Stimulated activated CD4-positive, alpha-beta T cell treated with anti-CD3 and anti-CD28 coated beads, Interleukin-12 subunit alpha, Interleukin-12 subunit beta, amount 100 ng/mL, for 4 hours (primary cell): ENCODE measurements at regions not wholly inside any gene's neighbourhood (a gene's known extent, or its start where the extent isn't known, plus 50 kb on each side); places are given as distances from the start of the nearest gene placed in this dataset.

Source experiments
- DNase-seq: peaks from one replicate; pipeline ENCODE4 v3.0.0-alpha.2; 2020

DNA sequence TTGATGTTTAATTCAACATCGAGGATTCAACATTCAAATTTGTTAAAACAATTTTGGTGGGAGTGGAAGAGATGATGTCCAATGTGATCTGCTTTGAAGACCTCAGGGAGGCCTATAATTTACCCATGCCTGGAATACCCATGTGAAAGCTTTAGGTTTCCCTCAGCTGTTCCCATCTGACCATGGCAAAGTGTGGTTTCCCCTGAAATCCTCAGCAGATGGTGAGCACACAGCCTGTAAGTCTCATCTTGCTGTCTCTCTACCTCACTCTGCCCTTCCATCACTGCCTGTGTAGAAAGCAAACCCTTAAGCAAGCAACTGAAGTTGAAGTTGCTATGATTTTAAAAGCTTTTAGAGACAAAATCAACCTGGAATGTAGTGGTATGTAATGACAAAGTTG is 80.1 kb upstream of the ATF3 start:
- no peak for DNase-seq

- no peak for DNase-seq
Measured at GRCh38 chr1:212529211-212529741, 79.3 kb upstream of the ATF3 start.

GRCh38 chr1:212531267-212531666 is 77.3 kb upstream of the ATF3 start:
- DNase-seq: no peak

- DNase-seq: no peak
Measured at GRCh38 chr1:212531796-212532195, 76.8 kb upstream of the ATF3 start.

GRCh38 chr1:212532469-212533147 is 76.0 kb upstream of the ATF3 start:
- no peak for DNase-seq

- no peak for DNase-seq
Measured at GRCh38 chr1:212533148-212533517, 75.4 kb upstream of the ATF3 start.

GRCh38 chr1:212536586-212536985 is 72.0 kb upstream of the ATF3 start:
- DNase-seq: no peak

DNA sequence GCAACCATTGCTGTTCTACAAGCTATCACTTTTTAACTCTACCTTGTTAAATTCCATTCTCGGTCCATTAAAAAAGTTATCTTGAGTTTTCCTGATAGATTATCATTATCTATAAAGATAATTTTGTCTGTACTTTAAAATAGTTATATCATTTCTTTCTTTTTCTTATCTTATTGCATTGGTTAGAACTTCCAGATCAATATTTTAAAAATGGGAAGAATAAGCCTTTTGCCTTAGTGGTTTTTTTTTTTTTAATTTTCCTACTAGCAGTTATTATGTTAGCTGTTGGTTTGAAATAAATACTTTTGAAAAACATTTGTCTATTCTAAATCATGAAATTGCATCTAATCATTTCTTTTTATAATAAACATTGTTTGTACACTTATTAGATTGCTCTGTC is 71.0 kb upstream of the ATF3 start:
- DNase-seq: no peak

DNA sequence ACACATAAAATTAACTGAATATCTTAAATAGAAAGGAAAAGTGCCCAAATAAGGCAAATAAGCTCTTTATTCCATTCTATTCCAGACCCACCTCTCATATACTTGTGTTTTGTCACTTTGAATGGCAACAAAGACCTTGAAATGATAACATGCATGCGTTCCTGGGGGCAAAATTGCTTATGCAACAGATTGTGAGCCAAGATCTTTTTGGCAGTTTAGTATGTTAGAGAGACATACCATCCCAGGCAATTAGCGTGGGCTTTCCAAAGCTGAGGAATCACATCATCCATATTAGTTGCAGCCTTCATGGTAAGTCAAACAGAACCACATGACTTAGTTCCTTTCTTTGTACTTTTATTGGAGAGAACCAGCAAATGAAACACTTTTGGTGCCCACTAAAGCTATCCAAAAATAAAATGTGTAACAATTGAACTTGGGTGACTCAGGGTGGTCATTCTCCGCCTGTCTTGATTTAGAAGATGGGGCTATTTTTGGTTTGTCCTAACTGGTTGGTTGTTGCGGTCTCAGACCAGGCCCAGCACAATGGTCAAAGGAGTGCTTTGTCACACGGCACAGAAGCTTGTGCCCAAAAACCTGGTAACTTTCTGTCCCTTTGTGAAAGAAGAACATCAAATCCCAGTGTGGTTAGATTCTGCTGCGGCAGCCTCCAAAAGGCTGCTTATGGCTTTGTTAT is 68.7 kb upstream of the ATF3 start:
- no peak for DNase-seq

- no peak for DNase-seq
Measured at GRCh38 chr1:212542761-212543187, 65.8 kb upstream of the ATF3 start.

DNA sequence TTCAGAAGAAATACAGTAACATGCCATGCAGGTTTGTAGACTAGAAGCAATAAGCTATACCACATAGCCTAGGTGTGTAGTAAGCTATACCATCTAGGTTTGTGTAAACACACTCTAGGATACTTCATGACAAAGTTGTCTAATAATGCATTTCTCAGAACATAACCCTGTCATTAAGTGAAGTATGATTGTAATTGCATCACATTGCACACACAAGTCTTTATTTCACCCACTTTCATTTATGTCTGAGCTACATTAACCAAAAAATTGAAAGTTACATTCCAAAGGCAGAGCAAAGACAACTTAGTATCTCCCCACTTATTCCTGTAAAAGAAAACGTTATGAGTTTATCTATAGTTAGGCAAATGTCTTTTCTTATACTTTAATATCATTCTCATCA is 64.5 kb upstream of the ATF3 start:
- DNase-seq: no peak

DNA sequence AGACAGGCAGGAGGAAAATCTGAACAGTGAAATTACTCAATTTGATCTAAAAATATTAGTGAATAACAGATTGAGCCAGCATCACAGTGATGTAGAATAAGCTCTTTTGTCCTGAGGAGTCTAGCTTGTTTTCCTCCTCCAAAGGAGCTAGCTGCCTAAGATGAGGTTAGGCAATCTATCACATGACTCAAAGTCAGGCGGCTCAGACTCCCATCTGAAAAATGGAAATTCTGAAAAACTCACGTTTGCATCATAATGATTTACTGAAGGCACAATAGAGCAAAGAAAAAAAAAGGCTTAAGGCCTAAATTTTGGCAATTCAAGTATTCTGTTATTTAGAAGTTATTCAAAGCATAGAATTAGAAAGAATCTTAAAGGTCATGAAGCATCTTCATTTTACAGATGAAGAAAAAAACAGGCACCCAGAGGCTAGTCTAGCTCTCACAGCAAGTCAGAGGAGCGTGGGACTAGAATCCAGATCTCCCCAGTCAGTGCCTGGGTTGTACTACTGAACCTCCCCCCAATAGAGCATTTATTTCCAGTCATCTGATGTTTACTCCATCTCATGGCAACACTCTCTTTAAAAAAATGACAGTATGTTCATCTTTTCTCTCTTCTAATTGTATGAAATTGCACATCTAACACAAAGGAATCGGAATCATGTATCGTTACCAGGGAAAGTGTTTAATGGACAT is 62.5 kb upstream of the ATF3 start:
- no peak for DNase-seq

- DNase-seq: no peak
Measured at GRCh38 chr1:212549503-212550017, 59.0 kb upstream of the ATF3 start.

DNA sequence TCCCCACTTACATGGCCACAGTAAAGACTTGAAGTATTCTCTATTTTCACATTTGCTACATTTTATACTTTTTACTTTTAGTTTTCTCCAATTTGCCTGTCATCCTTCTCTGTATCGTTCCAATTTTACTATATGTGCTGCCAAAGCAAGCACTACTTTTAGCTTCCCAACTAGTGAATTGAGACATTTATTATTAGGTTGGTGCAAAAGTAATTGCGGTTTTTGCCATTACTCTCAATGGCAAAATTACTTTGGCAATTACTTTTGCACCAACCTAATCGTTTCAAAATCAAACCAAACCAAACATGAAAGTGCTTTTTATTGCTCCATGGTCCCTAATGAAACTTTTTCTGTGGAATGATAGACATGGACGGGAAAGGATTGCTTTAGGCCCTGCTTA is 56.6 kb upstream of the ATF3 start:
- DNase-seq: no peak

- no peak for DNase-seq
Measured at GRCh38 chr1:212553676-212554075, 54.9 kb upstream of the ATF3 start.

GRCh38 chr1:212554401-212554800 is 54.2 kb upstream of the ATF3 start:
- no peak for DNase-seq

DNA sequence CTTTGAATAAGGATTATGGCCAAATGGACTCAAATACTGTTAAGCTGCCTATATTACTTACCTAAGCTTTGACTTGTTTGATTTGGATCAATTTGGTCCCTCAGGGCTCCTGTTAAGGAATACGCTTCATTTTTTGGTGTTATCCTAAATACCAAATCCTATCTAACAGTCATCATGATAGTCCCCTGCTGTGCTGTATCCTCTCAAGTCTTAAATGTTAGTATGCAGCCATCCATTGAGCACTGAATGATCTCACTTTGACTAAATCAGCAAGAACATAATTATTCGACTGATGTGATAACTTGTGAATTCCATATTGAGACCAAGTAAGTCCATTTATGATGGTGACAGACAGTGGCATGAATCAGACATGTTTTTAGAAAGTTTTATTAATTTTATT is 53.1 kb upstream of the ATF3 start:
- no peak for DNase-seq

DNA sequence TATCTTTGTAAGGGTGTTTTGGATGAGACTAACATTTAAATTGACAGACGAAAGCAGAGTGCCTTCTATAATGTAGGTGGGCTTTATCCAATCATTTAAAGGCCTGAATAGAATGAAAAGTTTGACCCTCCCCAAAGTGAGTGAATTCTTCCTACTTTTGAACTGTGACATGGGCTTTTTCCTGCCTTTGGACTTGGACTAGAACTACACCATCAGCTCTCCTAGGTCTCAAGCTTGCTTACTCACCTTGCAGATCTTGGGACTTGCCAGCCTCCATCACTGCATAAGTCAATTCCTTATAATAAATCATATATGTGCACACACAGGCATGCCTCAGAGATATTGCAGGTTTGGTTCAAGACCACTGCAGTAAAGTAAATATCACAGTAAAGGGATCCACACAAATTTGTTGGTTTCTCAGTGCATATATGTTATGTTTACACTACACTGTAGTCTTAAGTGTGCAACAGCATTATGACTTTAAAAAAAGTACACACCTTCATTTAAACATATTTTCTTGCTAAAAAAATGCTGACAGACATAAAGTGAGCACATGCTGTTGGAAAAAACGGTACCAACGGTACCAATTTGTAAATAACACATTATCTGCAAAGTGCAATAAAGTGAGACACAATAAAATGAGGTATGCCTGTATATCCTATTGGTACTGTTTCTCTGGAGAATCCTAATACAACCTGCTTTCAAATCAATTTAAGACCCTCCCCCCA is 51.6 kb upstream of the ATF3 start:
- no peak for DNase-seq

DNA sequence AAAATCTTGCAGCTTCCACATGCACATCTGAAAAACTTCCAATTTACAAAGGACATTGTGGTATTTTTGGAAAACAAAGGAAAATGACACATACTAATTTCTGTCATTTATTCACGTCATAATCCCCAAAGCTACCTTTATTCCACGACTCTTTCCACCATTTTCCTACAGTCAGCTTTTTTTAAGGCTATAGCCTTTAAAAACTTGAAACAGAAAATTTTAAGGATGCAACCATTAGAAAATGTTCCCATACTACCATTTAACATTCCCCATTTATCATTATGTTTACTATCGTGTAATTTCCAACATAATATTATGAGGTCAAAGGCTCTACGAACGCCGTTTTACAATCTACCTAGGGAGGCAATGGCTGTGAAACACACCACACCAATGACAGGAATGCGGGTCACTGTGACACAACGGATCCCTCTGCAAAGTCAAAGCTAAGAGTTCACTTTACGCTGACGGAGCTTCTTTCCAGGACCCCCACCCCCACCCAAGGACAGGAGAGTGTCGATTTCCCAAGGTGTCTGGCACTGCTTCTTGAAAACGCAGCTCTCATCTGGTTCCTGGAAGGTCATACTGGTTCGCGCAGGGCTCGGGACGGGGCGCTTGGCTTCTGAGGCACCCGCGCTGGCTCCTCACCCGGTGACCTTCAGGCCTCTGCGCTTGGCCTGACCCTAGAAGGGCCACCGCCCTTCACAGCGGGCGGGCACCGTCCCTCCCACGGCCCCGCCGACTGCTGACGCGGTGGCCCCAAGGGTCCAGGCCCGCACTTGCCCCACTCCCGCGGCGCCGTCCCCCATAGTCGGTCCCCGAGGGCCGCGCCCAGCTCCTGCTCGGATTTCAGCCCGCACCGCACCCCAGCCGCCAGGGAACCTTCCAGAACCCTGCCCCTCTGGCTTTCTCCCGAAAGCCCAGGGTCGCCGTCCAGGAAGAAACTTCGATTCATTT is 50.5 kb upstream of the ATF3 start:
- no peak for DNase-seq

- peak; percentile 88 for DNase-seq
Measured at GRCh38 chr1:212558693-212559480, 49.7 kb upstream of the ATF3 start.
